ENCODE measurements at regions not wholly inside any gene's neighbourhood (a gene's known extent, or its start where the extent isn't known, plus 50 kb on each side); places are given as distances from the start of the nearest gene placed in this dataset.
"Not testable (repeated sequence)": the region's sequence is repeated elsewhere in the genome, so short reads cannot be mapped to it uniquely, and the experiment has no call there.

- not testable (repeated sequence) for TF ChIP-seq CTCF, POLR2A (IDR thresholded peaks at IDR 0.05)
Observed at GRCh38 chr14:19160379-19160778, 193.1 kb downstream of the POTEM start.

Measured in lower leg skin (tissue), 3 donors.